Neural cell (in vitro differentiated cells): ENCODE measurements at regions not wholly inside any gene's neighbourhood (a gene's known extent, or its start where the extent isn't known, plus 50 kb on each side); places are given as distances from the start of the nearest gene placed in this dataset.

Experiments used
- CTCF ChIP-seq: fragments of 450-650 bp; IDR thresholded peaks from 2 replicates; pipeline ENCODE4 v1.5.1; 2014; ENCODE audit warnings: antibody characterized with exemption, mild to moderate bottlenecking, moderate library complexity; ENCODE audit not compliant: poor library complexity, severe bottlenecking
- EP300 ChIP-seq: fragments of 450-650 bp; conservative IDR thresholded peaks from 2 replicates; pipeline ENCODE4 v1.6.1; 2014; ENCODE audit warnings: antibody characterized with exemption, mild to moderate bottlenecking, moderate library complexity; ENCODE audit not compliant: poor library complexity, severe bottlenecking
- EZH2 ChIP-seq: fragments of 200-600, 300-800 bp; shearing (Covaris generic), sonication (generic); IDR thresholded peaks from 2 replicates; pipeline ENCODE4 v1.6.1; 2014; ENCODE audit warnings: antibody characterized with exemption, low read length, borderline replicate concordance, mild to moderate bottlenecking; ENCODE audit not compliant: insufficient read depth, poor library complexity, severe bottlenecking
- POLR2AphosphoS5 ChIP-seq: IDR thresholded peaks from 2 replicates; pipeline ENCODE4 v1.6.1; 2012
- TAF1 ChIP-seq: IDR thresholded peaks from 2 replicates; pipeline ENCODE4 v1.6.1; 2012; ENCODE audit warnings: low read depth

GRCh38 chr2:150832686-150833085, 345.2 kb upstream of the RND3 start:
- TF ChIP-seq CTCF (no peak), EP300 (no peak), TAF1 (no peak), EZH2 (no peak), POLR2AphosphoS5 (no peak)
